ENCODE measurements at regions not wholly inside any gene's neighbourhood (a gene's known extent, or its start where the extent isn't known, plus 50 kb on each side); places are given as distances from the start of the nearest gene placed in this dataset.
"Not testable (repeated sequence)": the region's sequence is repeated elsewhere in the genome, so short reads cannot be mapped to it uniquely, and the experiment has no call there.

- H3K27ac ChIP-seq (ENCODE audit: low read depth, low read length) = no peak overlapping the region
- no peaks in the 10 kb centered on the region for H3K79me2 ChIP-seq (ENCODE audit: control insufficient read depth, insufficient read depth, low read length, unreplicated experiment)
- no peak overlapping the region for H3K4me3 ChIP-seq (ENCODE audit: low read depth, low read length)
- H3K36me3 ChIP-seq (ENCODE audit: insufficient read depth, low read length) = no peaks in the 10 kb centered on the region
- no peak overlapping the region for H2AFZ ChIP-seq (ENCODE audit: low read length, unreplicated experiment)
- H3K4me1 ChIP-seq (ENCODE audit: control insufficient read depth, insufficient read depth, low read length, unreplicated experiment) = peaks cover 48% of the 10 kb centered on the region
- no peaks in the 10 kb centered on the region for H3K27me3 ChIP-seq (ENCODE audit: insufficient read depth, low read length)
Observed at GRCh38 chr1:224539971-224540370, 76.1 kb upstream of the CNIH3 start.

GRCh38 chr1:224540535-224540934 lies 75.6 kb upstream of the CNIH3 start:
- Histone ChIP-seq H3K4me1 (ENCODE audit: control insufficient read depth, insufficient read depth, low read length, unreplicated experiment) (peaks cover 48% of the 10 kb centered on the region), H3K79me2 (ENCODE audit: control insufficient read depth, insufficient read depth, low read length, unreplicated experiment) (no peaks in the 10 kb centered on the region), H3K27ac (ENCODE audit: low read depth, low read length) (no peak overlapping the region)

GRCh38 chr1:224541072-224541790 lies 74.9 kb upstream of the CNIH3 start:
- Histone ChIP-seq H3K4me1 (ENCODE audit: control insufficient read depth, insufficient read depth, low read length, unreplicated experiment) (peaks cover 48% of the 10 kb centered on the region), H2AFZ (ENCODE audit: low read length, unreplicated experiment) (peak overlapping the region; percentile 8), H3K27me3 (ENCODE audit: insufficient read depth, low read length) (no peaks in the 10 kb centered on the region), H3K79me2 (ENCODE audit: control insufficient read depth, insufficient read depth, low read length, unreplicated experiment) (no peaks in the 10 kb centered on the region), H3K36me3 (ENCODE audit: insufficient read depth, low read length) (no peaks in the 10 kb centered on the region), H3K27ac (ENCODE audit: low read depth, low read length) (peak overlapping the region; percentile 84), H3K4me3 (ENCODE audit: low read depth, low read length) (no peak overlapping the region)

More at GRCh38 chr1:224540535-224540934, 75.6 kb upstream of the CNIH3 start:
- Histone ChIP-seq H3K36me3 (ENCODE audit: insufficient read depth, low read length) (no peaks in the 10 kb centered on the region), H3K27me3 (ENCODE audit: insufficient read depth, low read length) (no peaks in the 10 kb centered on the region), H2AFZ (ENCODE audit: low read length, unreplicated experiment) (no peak overlapping the region), H3K4me3 (ENCODE audit: low read depth, low read length) (no peak overlapping the region)

GRCh38 chr1:224541901-224542630 lies 74.1 kb upstream of the CNIH3 start:
- Histone ChIP-seq H3K4me3 (ENCODE audit: low read depth, low read length) (no peak overlapping the region), H3K4me1 (ENCODE audit: control insufficient read depth, insufficient read depth, low read length, unreplicated experiment) (peaks cover 48% of the 10 kb centered on the region), H3K79me2 (ENCODE audit: control insufficient read depth, insufficient read depth, low read length, unreplicated experiment) (no peaks in the 10 kb centered on the region), H3K27ac (ENCODE audit: low read depth, low read length) (peak overlapping the region; percentile 84), H2AFZ (ENCODE audit: low read length, unreplicated experiment) (peak overlapping the region; percentile 8), H3K36me3 (ENCODE audit: insufficient read depth, low read length) (no peaks in the 10 kb centered on the region), H3K27me3 (ENCODE audit: insufficient read depth, low read length) (no peaks in the 10 kb centered on the region)

- peaks cover 48% of the 10 kb centered on the region for H3K4me1 ChIP-seq (ENCODE audit: control insufficient read depth, insufficient read depth, low read length, unreplicated experiment)
- no peaks in the 10 kb centered on the region for H3K27me3 ChIP-seq (ENCODE audit: insufficient read depth, low read length)
- no peak overlapping the region for H3K4me3 ChIP-seq (ENCODE audit: low read depth, low read length)
- H3K79me2 ChIP-seq (ENCODE audit: control insufficient read depth, insufficient read depth, low read length, unreplicated experiment) = no peaks in the 10 kb centered on the region
- peak overlapping the region; percentile 19 for H2AFZ ChIP-seq (ENCODE audit: low read length, unreplicated experiment)
- no peaks in the 10 kb centered on the region for H3K36me3 ChIP-seq (ENCODE audit: insufficient read depth, low read length)
- H3K27ac ChIP-seq (ENCODE audit: low read depth, low read length) = peak overlapping the region; percentile 84
Observed at GRCh38 chr1:224542783-224543440, 73.2 kb upstream of the CNIH3 start.

GRCh38 chr1:224543453-224543852 lies 72.7 kb upstream of the CNIH3 start:
- Histone ChIP-seq H3K79me2 (ENCODE audit: control insufficient read depth, insufficient read depth, low read length, unreplicated experiment) (no peaks in the 10 kb centered on the region), H3K4me1 (ENCODE audit: control insufficient read depth, insufficient read depth, low read length, unreplicated experiment) (peaks cover 48% of the 10 kb centered on the region), H3K36me3 (ENCODE audit: insufficient read depth, low read length) (no peaks in the 10 kb centered on the region), H3K27me3 (ENCODE audit: insufficient read depth, low read length) (no peaks in the 10 kb centered on the region), H2AFZ (ENCODE audit: low read length, unreplicated experiment) (no peak overlapping the region), H3K27ac (ENCODE audit: low read depth, low read length) (peak overlapping the region; percentile 84), H3K4me3 (ENCODE audit: low read depth, low read length) (no peak overlapping the region)

GRCh38 chr1:224544346-224545110 lies 71.6 kb upstream of the CNIH3 start:
- Histone ChIP-seq H3K27me3 (ENCODE audit: insufficient read depth, low read length) (no peaks in the 10 kb centered on the region), H2AFZ (ENCODE audit: low read length, unreplicated experiment) (no peak overlapping the region), H3K27ac (ENCODE audit: low read depth, low read length) (peak overlapping the region; percentile 84), H3K4me3 (ENCODE audit: low read depth, low read length) (no peak overlapping the region), H3K4me1 (ENCODE audit: control insufficient read depth, insufficient read depth, low read length, unreplicated experiment) (peaks cover 48% of the 10 kb centered on the region), H3K36me3 (ENCODE audit: insufficient read depth, low read length) (no peaks in the 10 kb centered on the region), H3K79me2 (ENCODE audit: control insufficient read depth, insufficient read depth, low read length, unreplicated experiment) (no peaks in the 10 kb centered on the region)

GRCh38 chr1:224545571-224545970 lies 70.5 kb upstream of the CNIH3 start:
- no peaks in the 10 kb centered on the region for H3K79me2 ChIP-seq (ENCODE audit: control insufficient read depth, insufficient read depth, low read length, unreplicated experiment)
- H3K27ac ChIP-seq (ENCODE audit: low read depth, low read length) = no peak overlapping the region
- H3K27me3 ChIP-seq (ENCODE audit: insufficient read depth, low read length) = no peaks in the 10 kb centered on the region
- no peaks in the 10 kb centered on the region for H3K36me3 ChIP-seq (ENCODE audit: insufficient read depth, low read length)
- H3K4me3 ChIP-seq (ENCODE audit: low read depth, low read length) = no peak overlapping the region
- no peak overlapping the region for H2AFZ ChIP-seq (ENCODE audit: low read length, unreplicated experiment)
- H3K4me1 ChIP-seq (ENCODE audit: control insufficient read depth, insufficient read depth, low read length, unreplicated experiment) = peaks cover 42% of the 10 kb centered on the region

GRCh38 chr1:224548676-224549075 lies 67.4 kb upstream of the CNIH3 start:
- no peak overlapping the region for H3K4me3 ChIP-seq (ENCODE audit: low read depth, low read length)
- H3K36me3 ChIP-seq (ENCODE audit: insufficient read depth, low read length) = no peaks in the 10 kb centered on the region
- H3K79me2 ChIP-seq (ENCODE audit: control insufficient read depth, insufficient read depth, low read length, unreplicated experiment) = no peaks in the 10 kb centered on the region
- H3K27ac ChIP-seq (ENCODE audit: low read depth, low read length) = no peak overlapping the region
- H2AFZ ChIP-seq (ENCODE audit: low read length, unreplicated experiment) = no peak overlapping the region
- no peaks in the 10 kb centered on the region for H3K27me3 ChIP-seq (ENCODE audit: insufficient read depth, low read length)
- peaks cover 13% of the 10 kb centered on the region for H3K4me1 ChIP-seq (ENCODE audit: control insufficient read depth, insufficient read depth, low read length, unreplicated experiment)

- H3K79me2 ChIP-seq (ENCODE audit: control insufficient read depth, insufficient read depth, low read length, unreplicated experiment); H3K27me3 ChIP-seq (ENCODE audit: insufficient read depth, low read length); H3K4me3 ChIP-seq (ENCODE audit: low read depth, low read length); H3K36me3 ChIP-seq (ENCODE audit: insufficient read depth, low read length); H3K27ac ChIP-seq (ENCODE audit: low read depth, low read length); H3K4me1 ChIP-seq (ENCODE audit: control insufficient read depth, insufficient read depth, low read length, unreplicated experiment); H2AFZ ChIP-seq (ENCODE audit: low read length, unreplicated experiment): not testable (repeated sequence)
Observed at GRCh38 chr1:224551189-224551588, 64.9 kb upstream of the CNIH3 start.

Data from ACC112 (cell line).